HEK293 (cell line): ENCODE measurements at regions not wholly inside any gene's neighbourhood (a gene's known extent, or its start where the extent isn't known, plus 50 kb on each side); places are given as distances from the start of the nearest gene placed in this dataset.

ENCODE experiments used
- CTCF ChIA-PET: fragments of 350-600 bp; formaldehyde crosslinking; extraction: SDS; loops from one replicate; lab custom pipeline; 2021; ENCODE audit warnings: antibody characterized with exemption; lab: Yijun Ruan, JAX
- POLR2A ChIA-PET: fragments of 300-600 bp; formaldehyde crosslinking; extraction: SDS; loops from one replicate; lab custom pipeline; 2020; ENCODE audit warnings: antibody characterized with exemption, inconsistent platforms; lab: Yijun Ruan, JAX
- H3K27ac ChIP-seq: fragments of 200-500 bp; sonication (Bioruptor generic); 2 replicates; pipeline ENCODE4 v1.5.1; 2014; ENCODE audit warnings: low read depth, low read length, control low read depth, inconsistent platforms; ENCODE audit errors: extremely low read depth
- H3K36me3 ChIP-seq, 2 experiments: fragments of 200-500 bp in 1 of 2; sonication (Bioruptor generic) in 1 of 2; 1 replicate in 1 of 2; 2 replicates in 1 of 2; pipeline ENCODE4 v1.5.1; 2014 to 2017; ENCODE audit warnings: inconsistent platforms in 2 of 2, low read length in 2 of 2; ENCODE audit not compliant: control insufficient read depth in 2 of 2, insufficient read depth in 1 of 2
- H3K4me1 ChIP-seq: fragments of 200-500 bp; sonication (Bioruptor generic); 2 replicates; pipeline ENCODE4 v1.5.1; 2014; ENCODE audit warnings: mild to moderate bottlenecking, low read length, inconsistent platforms; ENCODE audit not compliant: control insufficient read depth, insufficient read depth
- H3K4me3 ChIP-seq: 2 replicates; pipeline ENCODE4 v1.5.1; 2011; ENCODE audit warnings: low read depth, mild to moderate bottlenecking, control low read depth, low read length, moderate library complexity
- H3K9me3 ChIP-seq: fragments of 200-500 bp; sonication (Bioruptor generic); 2 replicates; pipeline ENCODE4 v1.5.1; 2014; ENCODE audit warnings: low read depth, low read length, inconsistent platforms; ENCODE audit not compliant: control insufficient read depth, insufficient read depth
- BCL11A ChIP-seq: fragments of 450-650 bp; formaldehyde crosslinking; IDR thresholded peaks from 2 replicates; pipeline ENCODE4 v1.5.1; 2016; ENCODE audit warnings: low read depth, missing biosample characterization, missing genetic modification characterization
- INSM2 ChIP-seq: fragments of 450-650 bp; formaldehyde crosslinking; IDR thresholded peaks from 2 replicates; pipeline ENCODE4 v1.5.1; 2016; ENCODE audit warnings: missing biosample characterization, missing genetic modification characterization
- KLF8 ChIP-seq: fragments of 450-650 bp; formaldehyde crosslinking; IDR thresholded peaks from 2 replicates; pipeline ENCODE4 v1.5.1; 2016; ENCODE audit warnings: missing biosample characterization, missing genetic modification characterization
- KLF9 ChIP-seq: fragments of 450-650 bp; formaldehyde crosslinking; IDR thresholded peaks from 2 replicates; pipeline ENCODE4 v1.5.1; 2016; ENCODE audit warnings: missing biosample characterization, missing genetic modification characterization, low read depth
- MEIS1 ChIP-seq: sonication (generic); formaldehyde crosslinking; IDR thresholded peaks from 2 replicates; pipeline ENCODE4 v1.8.1; 2022; ENCODE audit warnings: missing genetic modification reagents, mild to moderate bottlenecking, borderline replicate concordance
- PATZ1 ChIP-seq: fragments of 450-650 bp; formaldehyde crosslinking; IDR thresholded peaks from 2 replicates; pipeline ENCODE4 v1.5.1; 2016; ENCODE audit warnings: missing biosample characterization, missing genetic modification characterization
- SALL2 ChIP-seq: fragments of 450-650 bp; formaldehyde crosslinking; IDR thresholded peaks from 2 replicates; pipeline ENCODE4 v1.5.0; 2017; ENCODE audit warnings: missing biosample characterization, mild to moderate bottlenecking, missing genetic modification characterization, borderline replicate concordance
- ZFP69B ChIP-seq: fragments of 450-650 bp; formaldehyde crosslinking; IDR thresholded peaks from 2 replicates; pipeline ENCODE4 v1.5.1; 2016; ENCODE audit warnings: missing biosample characterization, missing genetic modification characterization
- ZNF138 ChIP-seq: fragments of 450-650 bp; formaldehyde crosslinking; IDR thresholded peaks from 2 replicates; pipeline ENCODE4 v1.5.1; 2016; ENCODE audit warnings: missing biosample characterization, missing genetic modification characterization, borderline replicate concordance
- ZNF146 ChIP-seq: fragments of 450-650 bp; formaldehyde crosslinking; IDR thresholded peaks from 2 replicates; pipeline ENCODE4 v1.5.1; 2016; ENCODE audit warnings: missing biosample characterization, missing genetic modification characterization
- ZNF23 ChIP-seq: fragments of 450-650 bp; formaldehyde crosslinking; IDR thresholded peaks from 2 replicates; pipeline ENCODE4 v1.5.1; 2016; ENCODE audit warnings: missing biosample characterization, missing genetic modification characterization, borderline replicate concordance
- ZNF24 ChIP-seq: fragments of 450-650 bp; formaldehyde crosslinking; IDR thresholded peaks from 2 replicates; pipeline ENCODE4 v1.5.1; 2016; ENCODE audit warnings: missing biosample characterization, missing genetic modification characterization
- ZNF248 ChIP-seq: fragments of 450-650 bp; formaldehyde crosslinking; IDR thresholded peaks from 2 replicates; pipeline ENCODE4 v1.5.1; 2017; ENCODE audit warnings: missing biosample characterization, missing genetic modification characterization
- ZNF350 ChIP-seq: fragments of 450-650 bp; formaldehyde crosslinking; IDR thresholded peaks from 2 replicates; pipeline ENCODE4 v1.5.0; 2017; ENCODE audit warnings: missing biosample characterization, mild to moderate bottlenecking, missing genetic modification characterization
- ZNF394 ChIP-seq: fragments of 450-650 bp; formaldehyde crosslinking; IDR thresholded peaks from 2 replicates; pipeline ENCODE4 v1.5.1; 2016; ENCODE audit warnings: missing biosample characterization, missing genetic modification characterization, mild to moderate bottlenecking, moderate library complexity, borderline replicate concordance
- ZNF529 ChIP-seq: fragments of 450-650 bp; formaldehyde crosslinking; IDR thresholded peaks from 2 replicates; pipeline ENCODE4 v1.5.1; 2017; ENCODE audit warnings: missing genetic modification characterization, missing biosample characterization; ENCODE audit not compliant: insufficient replicate concordance
- ZNF623 ChIP-seq: fragments of 450-650 bp; formaldehyde crosslinking; IDR thresholded peaks from 2 replicates; pipeline ENCODE4 v1.5.1; 2016; ENCODE audit warnings: missing biosample characterization, missing genetic modification characterization
- ZNF629 ChIP-seq: fragments of 450-650 bp; formaldehyde crosslinking; IDR thresholded peaks from 2 replicates; pipeline ENCODE4 v1.5.1; 2017; ENCODE audit warnings: missing biosample characterization, missing genetic modification characterization
- ZNF654 ChIP-seq: fragments of 450-650 bp; formaldehyde crosslinking; IDR thresholded peaks from 2 replicates; pipeline ENCODE4 v1.5.1; 2016; ENCODE audit warnings: low read depth, missing biosample characterization, missing genetic modification characterization
- ZNF777 ChIP-seq: fragments of 450-650 bp; formaldehyde crosslinking; IDR thresholded peaks from 2 replicates; pipeline ENCODE4 v1.5.1; 2017; ENCODE audit warnings: missing biosample characterization, missing genetic modification characterization, borderline replicate concordance
- ZNF785 ChIP-seq: fragments of 450-650 bp; formaldehyde crosslinking; IDR thresholded peaks from 2 replicates; pipeline ENCODE4 v1.5.1; 2016; ENCODE audit warnings: missing biosample characterization, missing genetic modification characterization
- TF ChIP-seq, protein P1 (sequence below): fragments of 450-650 bp; formaldehyde crosslinking; IDR thresholded peaks from 2 replicates; pipeline ENCODE4 v1.5.1; 2016; ENCODE audit warnings: missing biosample characterization, missing genetic modification characterization, borderline replicate concordance
- TF ChIP-seq, protein P2 (sequence below): fragments of 450-650 bp; formaldehyde crosslinking; IDR thresholded peaks from 2 replicates; pipeline ENCODE4 v1.5.1; 2017; ENCODE audit warnings: missing biosample characterization, mild to moderate bottlenecking, missing genetic modification characterization, moderate library complexity

- TF ChIP-seq PATZ1 (tag by site-specific recombination) = no peak
Observed at GRCh38 chr4:123463869-123464268, 67.3 kb downstream of the SPRY1 start (continued).

DNA sequence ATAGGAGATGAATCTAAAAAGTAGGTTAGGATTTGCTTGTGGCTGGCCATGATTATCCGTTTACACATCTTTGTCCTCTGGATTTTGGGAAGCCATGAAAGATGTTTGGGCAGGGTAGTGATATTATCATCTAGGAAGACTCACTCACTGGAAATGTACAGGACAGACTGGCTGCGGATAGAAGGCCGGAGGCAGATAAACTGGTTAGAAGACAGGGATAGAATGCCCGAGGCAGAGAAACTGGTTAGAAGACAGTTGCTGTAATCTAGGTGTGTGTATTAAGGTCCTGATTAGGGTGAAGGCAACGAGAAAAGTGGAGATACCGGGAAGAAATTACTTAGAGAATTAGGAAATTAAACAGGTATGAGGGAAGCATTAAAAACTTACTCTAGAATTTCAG is 68.8 kb downstream of the SPRY1 start:
- POLR2A ChIA-PET = no interaction called here

DNA sequence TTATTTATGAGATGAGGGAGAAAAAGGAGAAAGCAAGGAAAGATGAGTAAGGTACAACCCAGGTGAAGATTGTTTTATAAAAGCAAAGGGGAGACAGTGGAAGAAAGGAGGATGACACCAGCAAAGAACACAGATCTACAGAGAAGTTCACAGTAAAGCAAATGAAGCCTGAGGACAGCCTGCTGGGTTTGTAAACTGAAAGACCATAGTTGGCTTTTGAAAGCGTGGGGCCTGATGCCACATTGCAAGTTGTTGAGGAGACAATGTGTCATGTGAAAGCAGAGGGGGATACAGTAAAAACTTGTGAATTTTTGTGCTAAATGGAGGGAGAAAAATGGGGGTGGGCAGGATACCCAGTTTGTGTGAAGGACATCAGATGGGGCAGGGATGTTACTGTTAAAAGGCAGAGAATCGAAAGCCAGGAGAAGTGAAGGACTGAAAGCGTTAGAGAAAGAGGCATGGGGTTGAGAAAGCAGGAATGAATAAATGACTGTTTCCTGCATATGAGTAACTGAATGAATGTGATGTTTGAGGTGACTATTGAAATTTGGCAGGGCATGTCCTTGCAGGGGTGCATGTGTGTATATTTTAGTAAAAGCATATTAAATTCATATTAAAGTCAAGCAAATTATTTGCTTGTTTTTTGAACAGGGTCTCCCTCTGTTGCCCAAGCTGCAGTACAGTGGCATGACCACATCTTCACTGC is 69.6 kb downstream of the SPRY1 start:
- ChIA-PET CTCF (no interaction called here), POLR2A (no interaction called here)
- H3K9me3 ChIP-seq = no peaks in the 10 kb centered on the region
- H3K4me1 ChIP-seq = no peaks in the 10 kb centered on the region
- H3K27ac ChIP-seq = no peak overlapping the region
- H3K36me3 ChIP-seq = no peaks in the 10 kb centered on the region
- TF ChIP-seq ZNF138 (no peak), ZNF777 (tag by site-specific recombination) (no peak), ZNF529 (no peak), ZNF623 (tag by site-specific recombination) (no peak), ZFP69B (tag by site-specific recombination) (no peak), ZNF629 (tag by site-specific recombination) (no peak)
- TF ChIP-seq, protein P1, sequence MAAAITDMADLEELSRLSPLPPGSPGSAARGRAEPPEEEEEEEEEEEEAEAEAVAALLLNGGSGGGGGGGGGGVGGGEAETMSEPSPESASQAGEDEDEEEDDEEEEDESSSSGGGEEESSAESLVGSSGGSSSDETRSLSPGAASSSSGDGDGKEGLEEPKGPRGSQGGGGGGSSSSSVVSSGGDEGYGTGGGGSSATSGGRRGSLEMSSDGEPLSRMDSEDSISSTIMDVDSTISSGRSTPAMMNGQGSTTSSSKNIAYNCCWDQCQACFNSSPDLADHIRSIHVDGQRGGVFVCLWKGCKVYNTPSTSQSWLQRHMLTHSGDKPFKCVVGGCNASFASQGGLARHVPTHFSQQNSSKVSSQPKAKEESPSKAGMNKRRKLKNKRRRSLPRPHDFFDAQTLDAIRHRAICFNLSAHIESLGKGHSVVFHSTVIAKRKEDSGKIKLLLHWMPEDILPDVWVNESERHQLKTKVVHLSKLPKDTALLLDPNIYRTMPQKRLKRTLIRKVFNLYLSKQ (tag by site-specific recombination) = no peak
- no peak overlapping the region for H3K4me3 ChIP-seq

More for the DNA sequence above, 68.8 kb downstream of the SPRY1 start:
- no peaks in the 10 kb centered on the region for H3K36me3 ChIP-seq
- H3K4me1 ChIP-seq = no peaks in the 10 kb centered on the region
- H3K4me3 ChIP-seq = no peak overlapping the region
- TF ChIP-seq ZNF146 (tag by site-specific recombination) = no peak
- TF ChIP-seq, all 188 proteins: peak for 0
- CTCF ChIA-PET = no interaction called here
- no peak overlapping the region for H3K27ac ChIP-seq
- no peaks in the 10 kb centered on the region for H3K9me3 ChIP-seq

GRCh38 chr4:123468479-123469031 is 72.0 kb downstream of the SPRY1 start:
- no peaks in the 10 kb centered on the region for H3K9me3 ChIP-seq
- H3K4me3 ChIP-seq = no peak overlapping the region
- ChIA-PET CTCF (no interaction called here), POLR2A (no interaction called here)
- H3K27ac ChIP-seq = no peak overlapping the region
- no peaks in the 10 kb centered on the region for H3K4me1 ChIP-seq
- TF ChIP-seq ZNF654 (tag by site-specific recombination) = no peak
- no peak for TF ChIP-seq ZNF785 (tag by site-specific recombination)
- TF ChIP-seq MEIS1 (CRISPR knock-in tag) = no peak
- no peak for TF ChIP-seq ZNF23 (tag by site-specific recombination)
- no peak for TF ChIP-seq SALL2 (tag by site-specific recombination)
- TF ChIP-seq ZNF394 (tag by site-specific recombination) = no peak
- no peak for TF ChIP-seq ZNF24
- no peak for TF ChIP-seq ZNF248 (tag by site-specific recombination)
- TF ChIP-seq, protein P2, sequence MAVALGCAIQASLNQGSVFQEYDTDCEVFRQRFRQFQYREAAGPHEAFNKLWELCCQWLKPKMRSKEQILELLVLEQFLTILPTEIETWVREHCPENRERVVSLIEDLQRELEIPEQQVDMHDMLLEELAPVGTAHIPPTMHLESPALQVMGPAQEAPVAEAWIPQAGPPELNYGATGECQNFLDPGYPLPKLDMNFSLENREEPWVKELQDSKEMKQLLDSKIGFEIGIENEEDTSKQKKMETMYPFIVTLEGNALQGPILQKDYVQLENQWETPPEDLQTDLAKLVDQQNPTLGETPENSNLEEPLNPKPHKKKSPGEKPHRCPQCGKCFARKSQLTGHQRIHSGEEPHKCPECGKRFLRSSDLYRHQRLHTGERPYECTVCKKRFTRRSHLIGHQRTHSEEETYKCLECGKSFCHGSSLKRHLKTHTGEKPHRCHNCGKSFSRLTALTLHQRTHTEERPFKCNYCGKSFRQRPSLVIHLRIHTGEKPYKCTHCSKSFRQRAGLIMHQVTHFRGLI (tag by site-specific recombination) = no peak
- no peak for TF ChIP-seq ZNF350
- no peak for TF ChIP-seq INSM2 (tag by site-specific recombination)
- no peak for TF ChIP-seq KLF9
- no peak for TF ChIP-seq KLF8 (tag by site-specific recombination)
- no peak for TF ChIP-seq BCL11A (tag by site-specific recombination)
- no peaks in the 10 kb centered on the region for H3K36me3 ChIP-seq
